ENCODE measurements at regions not wholly inside any gene's neighbourhood (a gene's known extent, or its start where the extent isn't known, plus 50 kb on each side); places are given as distances from the start of the nearest gene placed in this dataset.
A peak's percentile ranks its signal among the peaks of the same experiment; 100 is the strongest.

DNA sequence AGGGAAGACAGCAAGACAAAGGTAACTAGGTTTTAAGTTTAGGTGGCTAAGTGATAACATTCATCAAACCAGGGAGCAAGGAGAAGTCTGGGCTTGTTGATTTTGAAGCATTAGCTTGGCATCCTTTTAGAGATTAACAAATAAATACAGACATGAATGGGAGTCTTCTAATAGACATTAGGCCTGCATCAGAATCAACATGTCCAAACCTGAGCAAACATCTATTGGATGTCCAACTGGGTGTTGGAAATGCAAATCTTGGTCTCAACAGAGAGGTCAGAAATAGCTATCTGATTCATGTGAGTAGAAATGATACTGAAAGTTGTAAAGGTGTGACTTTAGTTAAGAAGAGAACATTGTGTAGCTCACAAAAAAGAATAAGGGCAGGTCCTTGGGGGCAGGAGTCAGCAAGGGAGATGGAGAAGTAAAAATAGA lies 85.5 kb upstream of the RND3 start:
- Histone ChIP-seq H3F3A (ENCODE audit: low read length, unreplicated experiment) (no peaks in the 10 kb centered on the region), H3K9me2 (replicated peaks; ENCODE audit: low read length) (no peaks in the 10 kb centered on the region), H3K4me2 (ENCODE audit: low read length) (no peak overlapping the region), H3K27me3 (ENCODE audit: low read length) (no peaks in the 10 kb centered on the region), H3K79me2 (ENCODE audit: low read length) (no peaks in the 10 kb centered on the region), H3K36me3 (ENCODE audit: low read depth, low read length) (no peaks in the 10 kb centered on the region), H4K20me1 (ENCODE audit: low read length) (no peaks in the 10 kb centered on the region), H2AFZ (ENCODE audit: low read length) (no peak overlapping the region), H3K27ac (ENCODE audit: low read length) (no peak overlapping the region), H3K4me1 (ENCODE audit: insufficient read depth, low read length) (peaks cover 20% of the 10 kb centered on the region), H3K9me3 (ENCODE audit: low read length) (no peaks in the 10 kb centered on the region), H3K4me3 (ENCODE audit: low read length) (no peak overlapping the region), H3K9ac (ENCODE audit: low read length) (no peak overlapping the region)
- no TSS peak for BruUV-seq (replicated peaks)
- no peak for TF ChIP-seq CTCF (conservative IDR thresholded peaks at IDR 0.05; ENCODE audit: low read depth, low read length)
- no peak for TF ChIP-seq EZH2 (IDR thresholded peaks at IDR 0.05; ENCODE audit: low read length, unreplicated experiment)
- TF ChIP-seq EZH2phosphoT487 (IDR thresholded peaks at IDR 0.05; ENCODE audit: borderline replicate concordance, low read length), result no peak
- intact Hi-C loops (cut with micrococcal nuclease), result loop anchor here (5.0 kb wide), 1 partner anchor 46 kb away; no protein-coding TSS in a partner anchor
- ATAC-seq, result no peak
- ChIA-PET POLR2A (ENCODE audit: unreplicated experiment) (no interaction called here), CTCF (no interaction called here)
- no peak for DNase-seq

- Histone ChIP-seq H3K9me2 (replicated peaks; ENCODE audit: low read length) (no peaks in the 10 kb centered on the region), H3K79me2 (ENCODE audit: low read length) (no peaks in the 10 kb centered on the region), H3K27me3 (ENCODE audit: low read length) (no peaks in the 10 kb centered on the region), H3K27ac (ENCODE audit: low read length) (no peak overlapping the region), H2AFZ (ENCODE audit: low read length) (no peak overlapping the region), H3K9me3 (ENCODE audit: low read length) (no peaks in the 10 kb centered on the region), H3K9ac (ENCODE audit: low read length) (no peak overlapping the region), H3K4me3 (ENCODE audit: low read length) (no peak overlapping the region), H3K4me1 (ENCODE audit: insufficient read depth, low read length) (peaks cover 20% of the 10 kb centered on the region), H3K4me2 (ENCODE audit: low read length) (no peak overlapping the region), H4K20me1 (ENCODE audit: low read length) (no peaks in the 10 kb centered on the region), H3K36me3 (ENCODE audit: low read depth, low read length) (no peaks in the 10 kb centered on the region), H3F3A (ENCODE audit: low read length, unreplicated experiment) (no peaks in the 10 kb centered on the region)
- DNase-seq, result no peak
- intact Hi-C loops (cut with micrococcal nuclease), result loop anchor here (5.0 kb wide), 1 partner anchor 45 kb away; no protein-coding TSS in a partner anchor
- no peak for ATAC-seq
- ChIA-PET CTCF (no interaction called here), POLR2A (ENCODE audit: unreplicated experiment) (no interaction called here)
- TF ChIP-seq EZH2phosphoT487 (IDR thresholded peaks at IDR 0.05; ENCODE audit: borderline replicate concordance, low read length) (no peak), CTCF (conservative IDR thresholded peaks at IDR 0.05; ENCODE audit: low read depth, low read length) (no peak), EZH2 (IDR thresholded peaks at IDR 0.05; ENCODE audit: low read length, unreplicated experiment) (no peak)
- BruUV-seq (replicated peaks), result no TSS peak
Measured at GRCh38 chr2:150572194-150572766, 84.8 kb upstream of the RND3 start.

- H4K20me1 ChIP-seq (ENCODE audit: low read length), result no peaks in the 10 kb centered on the region
- no TSS peak for BruUV-seq (replicated peaks)
- ATAC-seq (no peak), DNase-seq (no peak)
- H3K27ac ChIP-seq (ENCODE audit: low read length), result peak overlapping the region; percentile 64
- H2AFZ ChIP-seq (ENCODE audit: low read length), result no peak overlapping the region
- ChIA-PET CTCF (no interaction called here), POLR2A (ENCODE audit: unreplicated experiment) (no interaction called here)
- no peak overlapping the region for H3K9ac ChIP-seq (ENCODE audit: low read length)
- no peaks in the 10 kb centered on the region for H3F3A ChIP-seq (ENCODE audit: low read length, unreplicated experiment)
- H3K36me3 ChIP-seq (ENCODE audit: low read depth, low read length), result no peaks in the 10 kb centered on the region
- H3K4me1 ChIP-seq (ENCODE audit: insufficient read depth, low read length), result peaks cover 20% of the 10 kb centered on the region
- H3K9me2 ChIP-seq (replicated peaks; ENCODE audit: low read length), result no peaks in the 10 kb centered on the region
- no peaks in the 10 kb centered on the region for H3K9me3 ChIP-seq (ENCODE audit: low read length)
- no peak overlapping the region for H3K4me3 ChIP-seq (ENCODE audit: low read length)
- H3K4me2 ChIP-seq (ENCODE audit: low read length), result peak overlapping the region; percentile 30; the same call in 1 of the 2 replicates
- no peaks in the 10 kb centered on the region for H3K79me2 ChIP-seq (ENCODE audit: low read length)
- no peak for TF ChIP-seq EZH2phosphoT487 (IDR thresholded peaks at IDR 0.05; ENCODE audit: borderline replicate concordance, low read length)
- TF ChIP-seq CTCF (conservative IDR thresholded peaks at IDR 0.05; ENCODE audit: low read depth, low read length), result no peak
- no peak for TF ChIP-seq EZH2 (IDR thresholded peaks at IDR 0.05; ENCODE audit: low read length, unreplicated experiment)
- H3K27me3 ChIP-seq (ENCODE audit: low read length), result no peaks in the 10 kb centered on the region
- intact Hi-C loops (cut with micrococcal nuclease), result loop anchor here (5.0 kb wide), 1 partner anchor 44 kb away; no protein-coding TSS in a partner anchor
Measured at GRCh38 chr2:150571121-150571520, 83.7 kb upstream of the RND3 start.

All from PC-3 (cell line).